Peyer's patch (tissue), 4 donors: ENCODE measurements at regions not wholly inside any gene's neighbourhood (a gene's known extent, or its start where the extent isn't known, plus 50 kb on each side); places are given as distances from the start of the nearest gene placed in this dataset.

Source experiments
- POLR2A ChIP-seq, 2 donors: fragments of 450-650 bp; IDR thresholded peaks; one replicate each; pipeline ENCODE4 v1.5.1; 2017; ENCODE audit warnings: antibody characterized with exemption in 2 of 2, mild to moderate bottlenecking in 2 of 2, moderate library complexity in 2 of 2
- TF ChIP-seq, protein P1 (sequence below), 6 experiments: fragments of 450-650 bp in 4 of 6; fragments of 200-600 bp in 2 of 6; sonication (generic) in 1 of 6; IDR thresholded peaks; one replicate each; pipeline ENCODE4 v1.5.1; 2017 to 2019; ENCODE audit warnings: antibody characterized with exemption in 6 of 6, mild to moderate bottlenecking in 3 of 6, moderate library complexity in 1 of 6

DNA sequence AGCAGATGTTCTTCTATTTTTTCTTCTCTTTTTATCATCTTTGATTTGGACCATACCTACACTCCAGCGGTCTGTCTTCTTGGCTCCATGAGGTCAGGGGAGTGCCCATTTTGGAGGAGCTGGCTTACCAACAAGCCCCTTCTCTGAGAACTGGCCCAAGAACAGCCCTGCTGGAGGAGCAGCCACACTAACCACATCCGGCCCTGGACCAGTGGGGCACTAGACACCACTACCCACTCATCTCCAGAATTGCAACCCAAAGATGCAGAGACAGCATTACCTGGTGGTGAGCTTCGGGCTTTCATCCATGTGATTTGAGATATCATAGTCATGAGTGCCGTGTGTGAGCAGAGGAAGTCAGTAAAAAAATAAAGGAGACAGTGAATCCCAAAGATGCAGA is 599.4 kb upstream of the CDH4 start:
- TF ChIP-seq, protein P1, sequence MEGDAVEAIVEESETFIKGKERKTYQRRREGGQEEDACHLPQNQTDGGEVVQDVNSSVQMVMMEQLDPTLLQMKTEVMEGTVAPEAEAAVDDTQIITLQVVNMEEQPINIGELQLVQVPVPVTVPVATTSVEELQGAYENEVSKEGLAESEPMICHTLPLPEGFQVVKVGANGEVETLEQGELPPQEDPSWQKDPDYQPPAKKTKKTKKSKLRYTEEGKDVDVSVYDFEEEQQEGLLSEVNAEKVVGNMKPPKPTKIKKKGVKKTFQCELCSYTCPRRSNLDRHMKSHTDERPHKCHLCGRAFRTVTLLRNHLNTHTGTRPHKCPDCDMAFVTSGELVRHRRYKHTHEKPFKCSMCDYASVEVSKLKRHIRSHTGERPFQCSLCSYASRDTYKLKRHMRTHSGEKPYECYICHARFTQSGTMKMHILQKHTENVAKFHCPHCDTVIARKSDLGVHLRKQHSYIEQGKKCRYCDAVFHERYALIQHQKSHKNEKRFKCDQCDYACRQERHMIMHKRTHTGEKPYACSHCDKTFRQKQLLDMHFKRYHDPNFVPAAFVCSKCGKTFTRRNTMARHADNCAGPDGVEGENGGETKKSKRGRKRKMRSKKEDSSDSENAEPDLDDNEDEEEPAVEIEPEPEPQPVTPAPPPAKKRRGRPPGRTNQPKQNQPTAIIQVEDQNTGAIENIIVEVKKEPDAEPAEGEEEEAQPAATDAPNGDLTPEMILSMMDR (IDR thresholded peaks at IDR 0.05), result no peak
- TF ChIP-seq POLR2A (IDR thresholded peaks at IDR 0.05), result no peak
